Cerebellar cortex (tissue), 1 donor: ENCODE measurements at regions not wholly inside any gene's neighbourhood (a gene's known extent, or its start where the extent isn't known, plus 50 kb on each side); places are given as distances from the start of the nearest gene placed in this dataset.

Source experiments
- DNase-seq: peaks from one replicate; pipeline ENCODE4 v3.0.0-alpha.2; 2015; ENCODE audit warnings: low spot score

DNA sequence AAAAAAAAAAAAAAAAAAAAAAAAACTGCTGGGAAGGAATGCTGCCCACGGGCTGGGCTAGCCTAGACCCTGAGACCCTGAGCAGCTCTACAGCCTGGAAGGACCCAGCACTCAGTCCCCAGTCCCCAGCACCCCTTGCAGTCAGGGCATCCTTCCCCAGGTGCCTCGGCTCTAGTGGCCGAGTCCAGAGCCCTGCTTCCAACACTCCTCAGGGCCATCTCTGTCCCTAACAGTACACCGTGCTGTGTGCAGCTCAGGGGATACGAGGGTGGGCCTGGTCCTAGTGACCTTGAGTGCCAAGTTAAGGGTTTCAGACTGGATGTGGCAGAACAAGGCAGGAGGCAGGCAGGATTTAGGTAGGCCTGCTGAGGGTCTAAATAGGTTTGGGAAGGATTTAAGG, 50.2 kb upstream of the LRP8 start:
- no peak for DNase-seq

DNA sequence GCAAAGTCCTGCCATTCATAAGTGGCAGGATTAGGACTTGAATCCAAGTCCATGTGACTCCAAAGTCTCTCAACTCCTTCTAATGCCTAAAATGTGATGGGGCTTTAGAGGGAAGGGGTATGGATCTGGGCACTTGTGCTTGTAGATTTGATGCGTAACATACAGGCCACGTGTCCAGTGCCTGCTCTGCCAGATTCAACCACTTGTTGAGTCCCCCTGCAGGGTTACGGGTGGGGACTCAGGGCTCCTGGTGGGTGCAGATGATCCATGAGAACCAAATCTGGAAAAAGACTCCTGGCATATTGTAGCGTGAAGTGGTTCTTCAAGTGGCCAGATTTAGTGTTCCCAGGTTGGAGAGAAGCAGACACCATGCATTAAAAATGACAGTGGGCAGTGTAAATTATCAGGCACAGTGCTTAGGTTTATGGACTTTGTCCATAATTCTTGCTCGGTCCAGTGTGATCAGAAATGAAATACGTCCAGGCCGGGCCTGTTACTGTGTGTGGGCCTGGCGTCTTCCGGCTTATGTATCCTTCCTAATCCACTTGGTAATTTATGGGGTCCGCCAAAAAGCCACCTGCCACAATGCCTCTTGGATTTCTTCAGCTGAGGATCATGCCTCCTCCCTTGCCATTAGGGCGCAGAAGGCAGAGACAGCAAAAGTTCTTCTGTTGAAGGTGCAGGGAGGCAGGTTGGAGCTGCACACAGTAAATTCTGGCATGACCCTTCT, 51.2 kb upstream of the LRP8 start:
- DNase-seq = no peak

GRCh38 chr1:53379662-53380002, 51.8 kb upstream of the LRP8 start:
- no peak for DNase-seq

DNA sequence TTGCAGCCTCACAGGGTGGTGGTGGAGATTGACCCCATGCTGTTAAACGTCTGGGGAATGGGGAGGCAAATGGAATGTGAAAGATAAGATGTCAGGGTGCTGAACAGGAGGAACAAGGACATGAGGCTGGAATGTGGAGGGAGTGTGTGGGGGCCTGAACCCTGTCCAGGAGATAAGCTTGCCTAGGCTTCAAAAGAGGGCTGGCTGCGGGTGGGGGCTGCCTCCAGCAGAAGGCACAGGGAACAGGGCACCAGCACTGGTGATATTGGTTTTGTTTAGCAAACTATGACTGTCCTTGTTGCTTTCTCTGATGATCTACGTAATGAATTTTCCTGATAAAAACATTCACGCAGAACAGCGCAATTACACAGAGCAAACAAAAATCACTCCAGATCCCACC, 52.4 kb upstream of the LRP8 start:
- no peak for DNase-seq

DNA sequence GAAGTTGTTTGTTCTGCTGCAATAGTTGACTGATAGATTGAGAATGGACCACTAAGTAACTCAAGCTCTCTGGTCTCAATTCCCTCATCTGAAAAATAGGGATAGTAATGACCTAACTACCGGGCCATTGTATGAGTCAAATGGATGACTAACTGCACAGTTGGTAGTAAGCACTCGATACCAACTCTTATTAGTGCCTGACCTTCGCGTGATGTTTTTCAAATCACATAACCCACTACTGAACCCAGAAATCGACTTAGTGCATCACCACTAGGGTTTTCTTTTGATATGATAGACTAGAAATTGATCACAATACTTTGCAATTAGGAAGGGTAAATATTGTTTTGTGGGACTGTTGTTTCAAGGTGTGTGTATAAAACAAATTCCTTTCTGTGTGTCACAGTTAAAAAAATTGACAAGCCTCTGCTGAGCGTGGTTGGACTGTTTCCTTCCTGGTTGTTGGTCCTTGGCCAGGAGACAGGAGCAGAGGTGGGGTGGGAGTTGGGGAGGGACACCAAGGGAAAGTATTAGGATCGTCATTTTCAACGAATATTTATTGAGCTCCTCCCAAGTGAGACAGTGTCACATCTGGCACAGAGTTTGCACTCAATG, 54.0 kb upstream of the LRP8 start:
- no peak for DNase-seq

DNA sequence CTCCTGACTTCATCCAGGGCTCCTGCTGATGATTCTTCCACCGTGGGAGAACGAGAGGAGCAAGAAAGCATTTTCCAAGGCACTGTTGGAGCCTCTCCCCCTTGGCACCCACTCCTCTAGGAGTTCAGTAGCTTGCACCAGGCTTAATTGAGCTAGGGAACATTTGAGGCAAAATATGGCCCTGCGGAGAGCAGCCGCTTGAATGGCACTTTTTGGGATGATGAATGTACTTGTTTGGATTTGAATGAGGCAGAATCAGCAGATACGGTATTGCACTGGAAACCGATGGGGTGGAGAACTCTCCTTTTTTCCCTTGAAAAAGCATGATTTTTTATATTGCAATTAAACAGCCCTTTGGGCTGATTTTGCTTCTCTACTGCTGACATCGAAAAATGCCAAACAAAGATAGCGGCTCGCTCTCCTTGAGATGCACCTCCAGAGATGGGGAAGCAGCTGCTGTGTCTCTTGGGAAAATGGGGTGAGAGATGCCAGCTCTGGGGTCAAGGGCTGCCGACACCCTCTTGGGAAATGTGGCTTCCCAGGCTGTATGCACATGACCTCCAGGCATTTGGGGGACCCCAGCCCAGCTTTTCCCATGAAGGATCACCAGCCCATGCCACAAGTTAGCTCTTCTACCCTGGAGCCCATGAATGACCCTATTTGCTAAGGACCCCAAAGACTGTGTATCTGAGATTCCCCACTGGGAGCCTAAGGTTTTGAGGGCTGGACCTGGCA, 55.4 kb upstream of the LRP8 start:
- no peak for DNase-seq

DNA sequence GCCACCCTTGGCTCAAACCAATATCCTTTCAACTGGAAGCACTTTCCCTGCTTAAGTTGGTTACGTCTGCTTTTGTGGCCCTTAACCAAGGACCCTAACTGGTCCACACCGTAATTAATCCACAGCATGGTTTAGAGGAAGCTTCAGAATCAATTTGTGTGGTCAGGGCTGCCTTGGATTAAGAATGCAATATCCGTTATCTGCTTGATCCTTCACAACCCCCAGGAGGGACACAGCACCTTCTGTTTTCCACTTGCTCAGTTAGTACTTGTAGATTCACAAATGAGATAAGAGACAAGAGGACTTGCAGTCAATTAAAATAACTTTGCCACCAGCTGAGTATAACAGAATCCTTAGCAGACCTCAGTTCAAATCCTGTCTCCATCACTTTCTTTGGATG, 56.9 kb upstream of the LRP8 start:
- no peak for DNase-seq

DNA sequence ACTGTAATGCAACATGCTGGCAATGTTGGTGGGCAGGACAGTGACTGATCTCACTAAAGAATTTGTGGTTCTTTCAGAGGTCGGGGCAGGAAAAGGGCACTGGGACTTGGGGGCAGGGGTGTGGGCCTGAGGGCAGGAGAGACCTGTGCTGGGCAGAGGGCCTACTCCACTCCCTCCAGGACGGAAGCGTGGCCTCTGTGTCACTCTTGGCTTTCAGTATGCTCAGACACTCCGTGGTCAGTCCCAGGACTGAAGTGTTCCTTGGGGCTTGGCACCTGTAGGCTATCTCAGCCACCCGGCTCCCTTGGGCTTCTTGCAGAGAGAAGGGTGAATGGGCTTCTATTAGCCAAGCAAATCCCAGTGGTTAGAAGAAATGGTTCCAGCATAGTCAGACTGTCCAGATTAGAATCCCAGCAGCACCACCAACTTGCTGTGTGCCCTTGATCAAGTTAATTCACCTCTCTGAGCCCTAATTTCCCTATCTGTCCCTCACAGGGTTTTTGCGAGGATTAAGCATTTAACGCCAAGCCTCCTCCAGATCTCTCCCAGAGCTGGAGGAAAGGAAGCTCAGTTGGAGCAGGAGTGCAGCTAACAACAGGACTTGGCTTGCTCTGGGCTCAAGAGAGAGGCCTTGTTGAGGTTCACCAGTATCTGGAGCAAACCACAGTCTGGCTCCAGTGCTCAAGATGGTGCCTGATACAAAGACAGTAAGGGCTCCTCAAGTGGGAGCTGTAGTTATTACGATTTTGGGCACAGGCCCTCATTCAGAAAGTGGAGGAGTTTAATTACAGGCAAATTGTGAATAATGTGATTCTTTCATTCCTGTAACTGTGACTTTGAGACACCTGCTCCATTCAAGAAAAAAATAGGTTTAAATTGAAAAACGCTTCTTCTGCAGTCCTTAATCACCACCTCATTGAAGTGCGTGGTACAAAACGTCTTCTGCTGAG, 57.7 kb upstream of the LRP8 start:
- no peak for DNase-seq

- DNase-seq = no peak
Measured at GRCh38 chr1:53388963-53389362, 61.1 kb upstream of the LRP8 start.

GRCh38 chr1:53390261-53390660, 62.4 kb upstream of the LRP8 start:
- DNase-seq = peak; percentile 88

GRCh38 chr1:53390736-53391135, 62.9 kb upstream of the LRP8 start:
- no peak for DNase-seq

GRCh38 chr1:53391296-53391695, 63.4 kb upstream of the LRP8 start:
- DNase-seq = no peak

DNA sequence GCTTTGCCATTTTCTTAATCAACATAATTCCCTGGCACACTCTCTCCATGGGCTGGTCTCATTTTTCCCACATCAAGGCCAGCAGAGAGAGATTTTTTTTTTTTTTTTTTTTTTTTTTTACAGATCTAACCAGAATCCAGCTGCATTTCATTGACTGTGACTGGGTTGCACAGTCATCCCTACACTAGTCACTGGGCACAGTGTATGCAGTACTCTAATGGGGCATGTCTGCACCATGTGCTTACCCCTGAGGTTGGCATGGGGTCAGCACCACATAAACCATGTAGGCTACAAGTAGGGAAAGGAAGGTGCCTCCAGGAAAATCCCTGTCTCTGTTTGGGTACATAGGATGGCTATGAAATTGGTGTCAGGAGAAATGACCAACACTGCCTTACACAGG, 64.1 kb upstream of the LRP8 start:
- no peak for DNase-seq

- DNase-seq = no peak
Measured at GRCh38 chr1:53392460-53392859, 64.6 kb upstream of the LRP8 start.

DNA sequence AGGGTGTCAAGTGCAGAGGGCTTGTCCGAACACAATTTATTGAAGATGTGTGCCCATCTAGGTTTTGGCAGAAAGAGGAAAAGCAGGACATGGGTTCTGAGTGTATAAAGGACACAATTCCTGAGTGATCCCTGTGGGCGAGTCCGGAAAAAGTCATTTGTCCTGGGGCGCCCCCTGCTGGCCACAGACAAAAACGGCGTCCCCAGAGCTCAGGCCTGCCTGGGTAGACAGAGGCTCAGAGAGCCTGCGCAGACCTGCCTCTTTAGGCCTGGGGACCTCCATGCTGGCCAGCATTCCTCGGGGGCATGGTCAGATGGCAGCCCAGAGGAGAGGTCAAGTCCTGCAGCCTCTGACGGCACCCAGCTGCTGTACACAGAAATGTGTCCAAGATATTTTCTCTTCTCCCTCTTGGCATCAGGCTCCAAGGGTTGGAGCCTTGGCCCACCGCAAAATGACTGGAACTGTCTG, 65.5 kb upstream of the LRP8 start:
- DNase-seq = peak; percentile 85

GRCh38 chr1:53394306-53394705, 64.9 kb upstream of the DMRTB1 start:
- DNase-seq = no peak

- no peak for DNase-seq
Measured at GRCh38 chr1:53395671-53396215, 63.5 kb upstream of the DMRTB1 start.

DNA sequence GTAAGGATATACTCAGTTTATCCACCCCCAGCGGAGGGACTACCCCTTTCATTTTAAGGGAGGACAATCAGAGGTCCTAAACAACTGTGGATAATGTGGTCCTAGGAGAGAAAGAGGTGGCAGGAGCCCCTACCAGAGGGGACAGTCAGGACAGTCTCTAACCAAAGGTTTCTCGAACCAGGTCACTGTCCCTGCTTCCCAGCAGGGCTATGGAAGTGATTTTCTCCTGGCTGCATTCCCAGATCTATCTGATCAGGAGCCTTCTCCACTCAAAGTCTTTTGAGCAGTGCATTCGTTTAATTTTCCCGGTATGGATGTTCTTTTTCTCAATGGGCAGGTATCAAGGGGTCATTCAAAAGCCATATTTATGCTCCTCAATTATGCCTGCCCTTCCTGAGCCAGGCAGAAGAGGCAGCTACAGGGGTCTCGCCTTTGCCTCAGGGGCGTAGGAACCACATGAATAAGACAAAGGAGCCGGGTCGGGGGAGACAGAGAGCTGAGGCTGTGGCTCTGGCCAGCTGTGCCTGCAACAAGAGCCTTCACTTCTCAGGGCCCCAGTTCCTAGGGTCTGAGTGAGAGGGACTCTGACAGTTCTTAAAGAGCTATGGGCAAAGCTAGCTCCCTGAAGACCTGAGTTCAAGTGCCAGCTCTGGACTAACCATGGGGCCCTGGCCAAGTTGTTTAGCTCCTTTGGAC, 62.5 kb upstream of the DMRTB1 start:
- DNase-seq = peak; percentile 48

DNA sequence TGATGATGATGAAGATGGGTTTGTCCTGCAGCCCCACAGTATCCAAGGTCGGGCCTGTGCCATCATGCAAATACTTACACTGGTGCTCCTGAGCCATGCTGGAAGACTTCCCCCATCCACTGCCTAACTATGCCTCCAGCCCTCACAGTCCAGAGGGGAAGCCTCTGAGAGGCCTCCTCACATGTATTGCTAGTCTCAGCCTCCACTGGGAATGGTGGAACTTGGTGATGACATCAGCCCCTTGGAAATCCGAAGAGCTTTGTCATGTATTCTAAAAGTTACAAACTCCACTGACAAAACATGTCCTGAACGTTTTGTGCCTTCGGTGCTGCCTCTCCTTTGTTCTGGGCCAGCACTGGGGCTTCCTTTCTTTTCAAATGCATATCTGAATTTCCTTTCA, 61.1 kb upstream of the DMRTB1 start:
- no peak for DNase-seq

GRCh38 chr1:53398576-53399365, 60.4 kb upstream of the DMRTB1 start:
- no peak for DNase-seq
